ENCODE measurements at regions not wholly inside any gene's neighbourhood (a gene's known extent, or its start where the extent isn't known, plus 50 kb on each side); places are given as distances from the start of the nearest gene placed in this dataset.
"Not testable (repeated sequence)": the region's sequence is repeated elsewhere in the genome, so short reads cannot be mapped to it uniquely, and the experiment has no call there.

GRCh38 chr17:34015253-34015652, 239.8 kb upstream of the CCL2 start:
- DNase-seq (ENCODE audit: low read depth), result no peak

- no peak for DNase-seq (ENCODE audit: low read depth)
These were observed 230.7 kb upstream of the CCL2 start for GRCh38 chr17:34024386-34024785.

GRCh38 chr17:34024806-34025551, 230.1 kb upstream of the CCL2 start:
- no peak for DNase-seq (ENCODE audit: low read depth)

GRCh38 chr17:34030601-34031000, 224.5 kb upstream of the CCL2 start:
- not testable (repeated sequence) for DNase-seq (ENCODE audit: low read depth)

DNA sequence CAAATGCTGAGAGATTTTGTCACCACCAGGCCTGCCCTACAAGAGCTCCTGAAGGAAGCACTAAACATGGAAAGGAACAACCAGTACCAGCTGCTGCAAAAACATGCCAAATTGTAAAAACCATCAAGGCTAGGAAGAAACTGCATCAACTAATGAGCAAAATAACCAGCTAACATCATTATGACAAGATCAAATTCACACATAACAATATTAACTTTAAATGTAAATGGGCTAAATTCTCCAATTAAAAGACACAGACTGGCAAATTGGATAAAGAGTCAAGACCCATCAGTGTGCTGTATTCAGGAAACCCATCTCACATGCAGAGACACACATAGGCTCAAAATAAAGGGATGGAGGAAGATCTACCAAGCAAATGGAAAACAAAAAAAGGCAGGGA, 222.8 kb upstream of the CCL2 start:
- DNase-seq (ENCODE audit: low read depth), result not testable (repeated sequence)

DNA sequence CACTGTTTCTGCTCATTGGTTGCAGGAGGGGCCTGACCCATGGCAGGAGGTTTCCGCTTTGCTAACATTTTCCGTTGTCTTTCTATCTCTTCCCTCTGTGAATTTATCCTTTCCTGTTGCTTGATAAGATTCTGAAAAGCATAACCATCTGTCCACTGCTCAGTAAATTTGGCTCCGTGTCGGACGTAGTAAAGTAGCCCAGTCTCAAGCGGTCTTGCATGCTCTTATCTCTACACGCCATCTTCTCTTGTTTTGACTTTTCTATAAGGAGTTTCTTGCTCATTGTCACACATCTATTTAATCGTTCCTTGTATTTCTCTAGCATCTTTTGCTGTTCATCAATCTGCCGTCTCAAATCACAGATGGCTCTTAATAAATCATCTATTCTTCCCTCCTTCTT, 216.3 kb upstream of the CCL2 start:
- not testable (repeated sequence) for DNase-seq (ENCODE audit: low read depth)

GRCh38 chr17:34039213-34039612, 215.9 kb upstream of the CCL2 start:
- DNase-seq (ENCODE audit: low read depth), result not testable (repeated sequence)

DNA sequence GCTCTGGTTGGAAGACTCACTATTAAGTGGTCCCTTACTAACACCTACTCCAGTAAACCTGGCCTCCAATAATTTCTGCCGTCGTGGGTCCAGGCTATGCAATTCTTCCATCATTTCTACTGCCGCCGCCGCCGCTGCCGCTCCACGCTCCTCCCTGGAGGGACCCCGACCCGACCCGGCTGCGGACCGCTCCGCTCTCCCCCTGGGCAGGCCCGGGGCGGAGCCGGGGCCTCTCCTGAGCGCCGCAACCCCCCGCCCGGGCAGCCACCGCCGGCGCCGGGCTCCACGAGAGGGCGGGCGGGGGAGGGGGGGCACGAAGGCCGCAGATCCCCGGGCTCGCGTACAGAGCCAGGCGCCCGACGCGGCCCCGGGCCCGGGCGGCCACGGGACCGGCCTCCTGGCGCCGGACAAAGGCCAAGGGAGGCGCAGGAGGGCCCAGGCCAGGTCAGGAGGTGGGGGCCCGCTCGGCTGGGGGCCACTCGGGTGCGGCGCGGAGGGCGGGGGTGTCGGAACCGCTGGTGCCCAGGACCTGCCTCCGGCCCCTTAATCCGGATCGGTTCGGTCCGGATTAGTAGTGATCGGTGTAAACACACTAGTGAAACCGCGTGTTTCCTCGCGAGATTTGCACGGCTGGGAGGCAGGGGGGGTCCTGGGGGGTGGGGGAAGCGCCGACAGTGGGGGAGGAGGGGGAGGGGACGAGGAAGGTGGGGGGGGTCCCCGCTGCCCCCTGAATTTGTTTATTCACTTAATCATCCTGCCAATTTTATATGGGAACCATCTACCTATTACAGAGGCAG, 215.1 kb upstream of the CCL2 start:
- not testable (repeated sequence) for DNase-seq (ENCODE audit: low read depth)

- DNase-seq (ENCODE audit: low read depth), result no peak
These were observed 209.1 kb upstream of the CCL2 start for GRCh38 chr17:34045990-34046389.

- DNase-seq (ENCODE audit: low read depth), result no peak
These were observed 204.0 kb upstream of the CCL2 start for GRCh38 chr17:34051046-34051445.

GRCh38 chr17:34054495-34054894, 200.6 kb upstream of the CCL2 start:
- DNase-seq (ENCODE audit: low read depth), result no peak

- DNase-seq (ENCODE audit: low read depth), result no peak
These were observed 199.5 kb upstream of the CCL2 start for GRCh38 chr17:34055606-34056005.

DNA sequence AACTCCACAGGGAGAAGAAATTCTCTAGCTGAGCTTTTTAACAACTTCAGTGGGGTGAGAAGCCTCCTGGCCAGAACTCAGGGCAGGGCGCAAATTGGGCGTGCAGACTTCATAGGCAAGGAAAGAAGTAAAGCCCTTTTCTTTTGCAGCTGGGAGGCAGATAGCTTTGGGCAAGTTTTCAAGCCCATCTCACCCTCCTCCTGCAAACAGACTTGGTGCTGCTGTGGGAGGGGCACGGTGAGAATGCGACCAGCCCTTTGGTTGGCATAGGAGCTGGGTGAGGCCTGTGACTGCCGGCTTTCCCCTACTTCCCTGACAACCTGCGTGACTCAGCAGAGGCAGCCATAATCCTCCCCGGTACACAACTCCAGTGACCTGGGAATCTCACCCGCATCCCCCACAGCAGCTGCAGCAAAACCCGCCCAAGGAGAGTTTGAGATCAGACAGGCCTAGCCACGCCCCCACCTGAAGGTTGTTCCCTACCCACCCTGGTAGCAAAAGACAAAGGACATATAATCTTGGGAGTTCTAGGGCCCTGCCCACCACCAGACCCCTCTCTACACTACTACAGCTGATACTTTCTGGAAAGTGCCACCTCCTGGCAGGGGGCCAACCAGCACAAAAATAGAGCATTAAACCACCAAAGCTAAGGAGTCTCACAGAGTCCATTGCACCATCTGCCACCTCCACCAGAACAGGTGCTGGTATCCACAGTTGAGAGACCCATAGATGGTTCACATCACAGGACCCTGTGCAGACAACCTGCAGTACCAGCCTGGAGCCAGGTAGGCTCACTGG, 195.5 kb upstream of the CCL2 start:
- DNase-seq (ENCODE audit: low read depth), result no peak

DNA sequence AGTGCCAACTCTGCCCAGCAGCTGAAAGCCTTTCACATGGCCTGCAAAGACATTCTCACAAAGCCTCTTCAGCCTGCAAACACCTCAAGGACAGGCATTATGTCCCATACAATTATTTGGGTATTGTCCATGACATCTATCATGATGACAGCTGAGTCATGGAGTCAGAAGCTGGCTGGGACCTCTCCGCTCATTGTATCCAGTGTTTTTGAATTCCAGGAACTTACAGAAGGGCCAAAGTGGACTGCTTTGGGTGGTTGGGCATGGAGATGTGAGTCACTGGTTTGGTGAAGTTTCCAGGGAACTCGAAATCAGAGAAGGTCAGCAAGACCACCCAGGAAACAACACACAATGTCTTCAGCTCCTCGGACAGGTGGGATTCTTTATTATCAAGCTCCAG, 188.6 kb upstream of the CCL2 start:
- DNase-seq (ENCODE audit: low read depth), result no peak

DNA sequence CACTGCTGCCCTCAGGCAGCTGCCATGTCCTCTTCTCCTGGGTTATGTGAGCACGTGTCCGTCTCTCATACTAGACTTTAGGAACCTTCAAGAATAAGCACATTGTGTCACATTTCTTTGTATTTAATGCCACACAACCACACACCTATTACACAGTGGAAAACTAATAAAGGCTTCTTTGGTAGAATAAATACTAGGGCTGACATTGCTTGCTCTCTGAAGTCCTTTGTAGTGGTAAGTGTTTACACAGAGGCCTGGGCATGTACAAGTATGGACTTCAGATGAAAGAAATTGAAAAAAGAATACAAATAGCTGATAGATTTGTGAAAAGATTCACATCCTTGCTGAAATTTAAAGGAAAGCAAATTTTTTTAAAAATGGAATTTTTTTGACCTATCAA, 188.1 kb upstream of the CCL2 start:
- DNase-seq (ENCODE audit: low read depth), result no peak

DNA sequence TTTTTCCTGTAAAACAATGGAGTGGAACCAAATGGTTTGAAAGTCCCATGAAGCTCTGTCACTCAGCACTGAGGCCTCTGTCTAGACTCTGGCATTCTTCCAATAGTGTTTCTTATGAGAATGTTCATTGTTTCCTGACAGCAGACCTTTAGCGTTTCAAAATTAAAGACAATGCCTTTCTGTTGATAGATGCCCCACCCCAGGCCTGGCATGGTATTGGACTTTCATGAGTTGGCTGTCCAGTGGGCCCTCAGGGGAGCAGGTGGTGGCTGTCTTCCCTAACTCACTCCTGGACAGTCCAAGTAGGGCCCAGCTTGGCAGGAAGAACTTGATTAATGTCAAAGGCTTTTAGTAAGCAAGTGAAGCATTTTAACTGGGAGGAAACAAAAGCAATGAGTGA, 186.5 kb upstream of the CCL2 start:
- DNase-seq (ENCODE audit: low read depth), result no peak

DNA sequence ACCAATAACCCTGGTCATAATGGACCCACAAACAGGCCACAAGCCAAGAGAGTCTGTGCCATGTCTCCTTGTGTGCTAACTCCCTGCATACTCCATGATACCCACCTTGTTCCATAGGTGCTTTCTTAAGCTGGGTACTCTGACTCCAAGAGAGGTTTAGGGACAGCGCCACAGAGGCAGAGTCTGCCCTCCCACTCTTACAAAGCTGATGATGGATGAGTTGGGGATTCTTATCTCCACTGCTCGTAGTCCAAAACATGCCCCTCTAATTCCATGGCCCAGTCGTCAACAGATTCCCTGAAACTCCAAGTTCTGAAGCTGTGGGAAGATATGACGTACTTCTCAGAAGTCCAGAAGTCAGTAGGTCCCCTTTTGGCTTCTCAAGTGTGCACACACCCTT, 184.4 kb upstream of the CCL2 start:
- no peak for DNase-seq (ENCODE audit: low read depth)

DNA sequence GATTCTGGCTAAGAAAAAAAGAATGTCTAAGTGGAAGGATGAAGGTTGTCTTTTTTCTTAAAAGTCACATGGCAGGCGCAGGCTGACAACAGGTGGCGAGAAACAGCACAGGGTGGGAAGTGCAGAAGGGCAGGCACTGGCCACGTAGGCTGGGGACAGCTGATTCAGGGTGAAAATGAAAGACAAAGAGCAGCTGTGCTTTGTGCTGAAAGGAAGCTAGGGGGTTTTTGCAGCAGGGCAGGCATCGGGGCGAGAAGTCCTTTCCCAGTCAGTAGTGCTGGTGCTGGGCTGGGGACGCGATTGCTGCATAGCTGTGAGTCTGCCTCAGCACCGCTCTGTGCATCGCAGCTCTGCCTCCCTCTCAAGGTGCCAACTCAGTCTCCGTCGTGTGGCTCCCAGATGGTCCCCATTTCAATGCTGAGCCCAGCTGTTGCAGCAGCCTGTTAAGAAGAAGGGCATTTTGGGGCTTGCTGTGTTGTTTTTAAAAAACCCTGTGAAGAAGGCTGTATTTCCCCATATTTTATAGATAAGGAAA, 183.1 kb upstream of the CCL2 start:
- no peak for DNase-seq (ENCODE audit: low read depth)

DNA sequence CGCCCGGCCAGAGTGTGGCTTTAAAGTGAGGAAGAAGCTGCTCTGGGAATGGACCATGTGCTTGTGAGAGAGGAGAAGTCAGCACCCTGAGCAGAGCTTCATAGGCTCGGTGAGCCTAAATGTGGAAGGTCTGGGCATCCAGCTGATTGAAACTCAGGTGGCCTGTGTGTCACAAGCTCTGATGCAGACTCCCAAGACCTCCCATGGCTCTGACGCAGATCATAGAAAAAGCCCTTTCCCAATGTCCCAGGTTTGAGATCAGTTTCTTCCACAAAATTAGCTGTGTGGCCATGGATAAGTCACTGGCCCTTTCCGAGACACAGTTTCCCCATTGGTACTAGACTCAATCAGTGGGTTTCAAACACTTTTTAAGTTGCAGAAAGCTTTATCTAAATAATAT, 180.0 kb upstream of the CCL2 start:
- DNase-seq (ENCODE audit: low read depth), result no peak

DNA sequence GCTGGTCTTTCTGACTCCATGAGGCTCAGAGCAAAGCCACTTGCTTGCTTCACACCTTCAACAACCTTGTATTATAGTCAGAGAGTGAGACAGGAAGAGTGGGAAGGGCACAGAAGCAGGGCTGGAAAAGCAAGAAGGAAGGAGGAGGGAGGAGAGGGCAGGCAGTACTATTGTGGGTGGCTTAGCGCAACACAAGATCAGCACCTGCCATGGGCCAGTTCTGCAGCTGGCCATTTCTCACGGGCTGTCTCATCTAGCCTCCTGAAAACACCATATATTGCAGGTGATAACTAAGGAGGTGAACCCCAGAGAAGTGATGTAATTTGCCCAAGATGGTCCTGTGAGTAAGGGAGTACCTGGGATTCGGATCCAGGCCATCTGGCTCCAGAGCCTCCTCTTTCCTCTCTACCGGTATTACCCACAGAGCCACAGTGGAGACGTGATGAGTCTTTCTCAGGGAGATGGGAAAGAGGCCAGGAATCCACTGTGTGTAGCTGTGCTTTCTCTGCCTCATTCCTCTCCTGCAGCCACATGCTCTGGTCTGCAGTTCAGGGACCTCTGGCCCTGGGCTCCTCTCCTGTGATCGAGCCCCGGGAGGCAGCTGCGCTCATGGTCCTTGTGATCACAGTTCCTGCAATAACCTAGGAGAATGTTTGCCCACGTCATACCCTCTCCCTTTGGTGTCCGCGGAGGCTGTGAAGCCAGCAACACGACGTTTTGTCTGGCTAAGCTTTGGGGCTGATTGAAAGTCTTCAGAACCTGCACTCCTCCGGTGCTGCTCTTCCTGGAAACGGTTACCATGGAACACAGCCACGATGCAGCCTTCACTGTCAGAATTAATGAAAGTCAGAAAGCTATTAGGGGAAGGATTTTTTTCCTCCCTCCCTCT, 178.1 kb upstream of the CCL2 start:
- DNase-seq (ENCODE audit: low read depth), result no peak

DNA sequence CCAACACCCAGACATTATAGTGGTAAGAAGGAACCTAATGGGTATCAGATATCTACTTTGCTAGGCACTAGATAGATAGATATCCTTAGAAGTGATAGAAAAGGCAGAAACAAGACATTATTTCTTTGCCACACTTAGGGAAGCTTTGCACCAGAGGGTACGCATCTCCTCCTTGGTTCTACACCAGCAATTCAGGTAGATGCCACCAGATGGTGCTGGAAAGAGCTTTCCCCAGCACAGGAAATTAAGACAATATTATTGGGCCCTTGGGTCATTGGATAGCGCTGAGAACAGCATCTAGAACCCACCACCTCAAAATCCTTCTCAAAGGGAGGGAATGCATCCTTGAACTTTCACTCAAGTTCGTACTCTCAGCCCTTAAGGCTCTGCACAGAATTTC, 173.8 kb upstream of the CCL2 start:
- DNase-seq (ENCODE audit: low read depth), result no peak

Measured in stimulated activated CD8-positive, alpha-beta memory T cell treated with anti-CD3 and anti-CD28 coated beads, Interleukin-7, amount 100 ng/mL, for 24 hours (primary cell).